ENCODE measurements at regions not wholly inside any gene's neighbourhood (a gene's known extent, or its start where the extent isn't known, plus 50 kb on each side); places are given as distances from the start of the nearest gene placed in this dataset.
A peak's percentile ranks its signal among the peaks of the same experiment; 100 is the strongest.

GRCh38 chr4:16967722-16968121, 69.3 kb upstream of the LDB2 start:
- no peaks in the 10 kb centered on the region for H3K27me3 ChIP-seq
- no peaks in the 10 kb centered on the region for H3K9me3 ChIP-seq
- H3K4me3 ChIP-seq, result no peak overlapping the region
- DNase-seq (peak; percentile 19 to 37), ATAC-seq (peak in 7 of 8 donors; percentile 47 to 74 (median 59))
- TF ChIP-seq CTCF (IDR thresholded peaks at IDR 0.05), result no peak
- WGBS, 2 donors, result 39 to 47% methylated on average over 5 of the region's 5 CpGs
- no peaks in the 10 kb centered on the region for H3K36me3 ChIP-seq
- peak overlapping the region in 1 of 10 donors; percentile 16 for H3K27ac ChIP-seq
- intact Hi-C loops (cut with DNase I), result no loop called here
- H3K4me1 ChIP-seq, result peaks cover 0 to 18% (median 0%) of the 10 kb centered on the region in 9 donors

- WGBS, 2 donors, result 67 to 78% methylated on average over 1 of the region's 1 CpG
- Histone ChIP-seq H3K27me3 (no peaks in the 10 kb centered on the region), H3K4me3 (no peak overlapping the region), H3K9me3 (peaks cover 0 to 20% (median 11%) of the 10 kb centered on the region in 11 donors), H3K4me1 (no peaks in the 10 kb centered on the region), H3K27ac (no peak overlapping the region), H3K36me3 (no peaks in the 10 kb centered on the region)
- ATAC-seq (no peak), DNase-seq (no peak)
- intact Hi-C loops (cut with DNase I), result no loop called here
- TF ChIP-seq CTCF (IDR thresholded peaks at IDR 0.05), result no peak
These were observed 60.9 kb upstream of the LDB2 start for GRCh38 chr4:16959305-16959704.

GRCh38 chr4:16952896-16953630, 54.6 kb upstream of the LDB2 start:
- H3K36me3 ChIP-seq, result no peaks in the 10 kb centered on the region
- no peak for TF ChIP-seq CTCF (IDR thresholded peaks at IDR 0.05)
- peaks cover 0 to 25% (median 10%) of the 10 kb centered on the region in 11 donors for H3K9me3 ChIP-seq
- H3K4me3 ChIP-seq, result peak overlapping the region in 5 of 10 donors; percentile 7 to 26 (median 12)
- intact Hi-C loops (cut with DNase I), result no loop called here
- DNase-seq (no peak), ATAC-seq (peak in 1 of 8 donors; percentile 55)
- peak overlapping the region in 1 of 10 donors; percentile 30 for H3K27ac ChIP-seq
- WGBS, 2 donors, result 43 to 50% methylated on average over 1 of the region's 1 CpG
- H3K27me3 ChIP-seq, result no peaks in the 10 kb centered on the region
- peaks cover 0 to 12% (median 6%) of the 10 kb centered on the region in 9 donors for H3K4me1 ChIP-seq

- ATAC-seq (no peak), DNase-seq (no peak)
- Histone ChIP-seq H3K36me3 (no peaks in the 10 kb centered on the region), H3K4me3 (peak overlapping the region in 5 of 10 donors; percentile 7 to 26 (median 12)), H3K4me1 (peaks cover 0 to 12% (median 6%) of the 10 kb centered on the region in 9 donors), H3K9me3 (peaks cover 0 to 25% (median 10%) of the 10 kb centered on the region in 11 donors), H3K27me3 (no peaks in the 10 kb centered on the region), H3K27ac (peak overlapping the region in 1 of 10 donors; percentile 30)
- TF ChIP-seq CTCF (IDR thresholded peaks at IDR 0.05), result no peak
- intact Hi-C loops (cut with DNase I), result no loop called here
- WGBS, 2 donors, result 42 to 43% methylated on average over 8 of the region's 8 CpGs
These were observed 54.0 kb upstream of the LDB2 start for GRCh38 chr4:16952462-16952871.

Measured in heart right ventricle (tissue), 16 donors.